A549 (cell line): ENCODE measurements at regions not wholly inside any gene's neighbourhood (a gene's known extent, or its start where the extent isn't known, plus 50 kb on each side); places are given as distances from the start of the nearest gene placed in this dataset.

Experiments used
- ATAC-seq, 2 experiments: fragments of 200-7000 bp in 1 of 2; fragments of >200 bp in 1 of 2; cut with Nextera tagmentation in 1 of 2; cut with Tn5 transposase in 1 of 2; 3 replicates each; pipeline versions ENCODE4 v1.8.0 to v1.9.1; 2018 to 2020; ENCODE audit warnings: mild to moderate bottlenecking in 1 of 2, moderate library complexity in 1 of 2
- CTCF ChIA-PET: fragments of 300-600 bp; sonication (Branson Sonifier 250); formaldehyde crosslinking; extraction: SDS; loops from one replicate; lab custom pipeline; 2021; ENCODE audit warnings: antibody characterized with exemption, inconsistent platforms; lab: Yijun Ruan, JAX
- POLR2A ChIA-PET: fragments of 350-600 bp; formaldehyde crosslinking; extraction: SDS; loops from one replicate; lab custom pipeline; 2021; ENCODE audit warnings: antibody characterized with exemption, inconsistent platforms; lab: Yijun Ruan, JAX
- DNase-seq, 2 experiments: peaks; one replicate each; pipeline versions ENCODE4 v3.0.0 to v3.0.0-alpha.2; 2011 to 2016; ENCODE audit warnings: low read depth in 1 of 2, low spot score in 1 of 2
- FAIRE-seq: peaks from 2 replicates; lab custom pipeline; 2011; peaks lifted over from hg19 to GRCh38; lab: Jason Lieb, UNC
- H3K27ac ChIP-seq, 2 experiments: fragments of >200 bp; sonication (Bioruptor Twin); formaldehyde crosslinking; 3 replicates each; pipeline ENCODE4 v1.5.1; 2016 to 2017
- H3K4me1 ChIP-seq: fragments of >200 bp; sonication (Bioruptor Twin); formaldehyde crosslinking; 3 replicates; pipeline ENCODE4 v1.6.1; 2016
- H3K4me2 ChIP-seq: fragments of >200 bp; sonication (Bioruptor Twin); formaldehyde crosslinking; 3 replicates; pipeline ENCODE4 v1.6.1; 2016
- H3K4me3 ChIP-seq: fragments of >200 bp; sonication (Bioruptor Twin); formaldehyde crosslinking; 3 replicates; pipeline ENCODE4 v1.5.1; 2016
- H3K9me3 ChIP-seq: fragments of >200 bp; sonication (Bioruptor Twin); formaldehyde crosslinking; 3 replicates; pipeline ENCODE4 v1.6.1; 2016
- ATOH8 ChIP-seq: fragments of 250-450 bp; sonication (Bioruptor Pico); IDR thresholded peaks from 2 replicates; pipeline ENCODE4 v1.5.0; 2020; ENCODE audit warnings: low read depth, mild to moderate bottlenecking, moderate library complexity
- CBX8 ChIP-seq: fragments of 200-600 bp; sonication (generic); IDR thresholded peaks from 2 replicates; pipeline ENCODE4 v1.6.1; 2016
- CHD2 ChIP-seq: fragments of 150-350 bp; IDR thresholded peaks from 2 replicates; pipeline ENCODE4 v1.6.1; 2014; ENCODE audit warnings: low read length; ENCODE audit not compliant: partially characterized antibody
- EHF ChIP-seq: fragments of 250-450 bp; sonication (Bioruptor Pico); IDR thresholded peaks from 2 replicates; pipeline ENCODE4 v1.5.0; 2020; ENCODE audit warnings: mild to moderate bottlenecking
- FOSB ChIP-seq: fragments of 250-450 bp; sonication (Bioruptor Pico); IDR thresholded peaks from 2 replicates; pipeline ENCODE4 v1.5.0; 2020; ENCODE audit warnings: mild to moderate bottlenecking, moderate library complexity
- FOSL2 ChIP-seq, 2 experiments: fragments of 450-650 bp in 1 of 2; fragments of >200 bp in 1 of 2; sonication (Bioruptor Twin) in 1 of 2; formaldehyde crosslinking; IDR thresholded peaks; 2 replicates each; pipeline versions ENCODE4 v1.5.0 to v1.6.1; 2016 to 2020; ENCODE audit warnings: mild to moderate bottlenecking in 1 of 2, moderate library complexity in 1 of 2
- FOXS1 ChIP-seq: fragments of 250-450 bp; sonication (Bioruptor Pico); IDR thresholded peaks from 2 replicates; pipeline ENCODE4 v1.5.0; 2020; ENCODE audit warnings: mild to moderate bottlenecking, moderate library complexity
- HEYL ChIP-seq: fragments of 250-450 bp; sonication (Bioruptor Pico); IDR thresholded peaks from 2 replicates; pipeline ENCODE4 v1.8.0; 2021; ENCODE audit warnings: mild to moderate bottlenecking, moderate library complexity
- HMGXB4 ChIP-seq: fragments of 250-450 bp; sonication (Bioruptor Pico); IDR thresholded peaks from 2 replicates; pipeline ENCODE4 v1.5.0; 2021; ENCODE audit warnings: mild to moderate bottlenecking, moderate library complexity, borderline replicate concordance
- HOXA7 ChIP-seq: fragments of 250-450 bp; sonication (Bioruptor Pico); IDR thresholded peaks from 2 replicates; pipeline ENCODE4 v1.5.0; 2020; ENCODE audit warnings: mild to moderate bottlenecking, moderate library complexity
- HOXB13 ChIP-seq: fragments of 250-450 bp; sonication (Bioruptor Pico); IDR thresholded peaks from 2 replicates; pipeline ENCODE4 v1.5.0; 2020; ENCODE audit warnings: low read depth, mild to moderate bottlenecking, moderate library complexity
- HOXB5 ChIP-seq: fragments of 250-450 bp; sonication (Bioruptor Pico); IDR thresholded peaks from 2 replicates; pipeline ENCODE4 v1.5.0; 2020; ENCODE audit warnings: mild to moderate bottlenecking, moderate library complexity
- KDM5A ChIP-seq: fragments of 200-600 bp; sonication (generic); IDR thresholded peaks from 2 replicates; pipeline ENCODE4 v1.6.1; 2016; ENCODE audit warnings: antibody characterized with exemption, mild to moderate bottlenecking
- MAZ ChIP-seq: fragments of 150-350 bp; IDR thresholded peaks from 2 replicates; pipeline ENCODE4 v1.6.1; 2014; ENCODE audit warnings: antibody characterized with exemption, low read depth, low read length, borderline replicate concordance
- PBX3 ChIP-seq: IDR thresholded peaks from 2 replicates; pipeline ENCODE4 v1.6.1; 2012
- PHF8 ChIP-seq: fragments of 200-600 bp; sonication (generic); IDR thresholded peaks from 2 replicates; pipeline ENCODE4 v1.6.1; 2016; ENCODE audit warnings: low read depth, mild to moderate bottlenecking, antibody characterized with exemption, moderate library complexity, borderline replicate concordance
- POLR2AphosphoS2 ChIP-seq: conservative IDR thresholded peaks from 2 replicates; pipeline ENCODE4 v1.6.1; 2012; ENCODE audit warnings: low read length, improper control_type of control experiment, inconsistent platforms
- RARB ChIP-seq: fragments of 250-450 bp; sonication (Bioruptor Pico); IDR thresholded peaks from 2 replicates; pipeline ENCODE4 v1.8.0; 2021; ENCODE audit warnings: mild to moderate bottlenecking, moderate library complexity
- RCOR1 ChIP-seq: fragments of 150-350 bp; IDR thresholded peaks from 2 replicates; pipeline ENCODE4 v1.6.1; 2014; ENCODE audit warnings: antibody characterized with exemption, low read length, low read depth
- SREBF2 ChIP-seq: fragments of 450-650 bp; IDR thresholded peaks from 2 replicates; pipeline ENCODE4 v1.6.1; 2014; ENCODE audit warnings: mild to moderate bottlenecking, moderate library complexity
- TFCP2L1 ChIP-seq: fragments of 250-450 bp; sonication (Bioruptor Pico); IDR thresholded peaks from 2 replicates; pipeline ENCODE4 v1.5.0; 2021; ENCODE audit warnings: mild to moderate bottlenecking
- USF2 ChIP-seq: fragments of 450-650 bp; IDR thresholded peaks from 2 replicates; pipeline ENCODE4 v1.6.1; 2014; ENCODE audit warnings: antibody characterized with exemption
- ZC3H11A ChIP-seq: fragments of 450-650 bp; IDR thresholded peaks from 2 replicates; pipeline ENCODE4 v1.6.1; 2014; ENCODE audit warnings: antibody characterized with exemption, mild to moderate bottlenecking
- ZFP36 ChIP-seq: fragments of 450-650 bp; IDR thresholded peaks from 2 replicates; pipeline ENCODE4 v1.6.1; 2014; ENCODE audit warnings: borderline replicate concordance; ENCODE audit not compliant: partially characterized antibody
- ZSCAN20 ChIP-seq: fragments of 250-450 bp; sonication (Bioruptor Pico); IDR thresholded peaks from 2 replicates; pipeline ENCODE4 v1.8.0; 2022; ENCODE audit warnings: mild to moderate bottlenecking, moderate library complexity
- WGBS: methylation state at CpG from one replicate; pipeline ENCODE4 v1.1.6; 2017; ENCODE audit errors: missing lambda C conversion rate; 5-methylcytosine and 5-hydroxymethylcytosine counted together
- TF ChIP-seq, protein P1 (sequence below): IDR thresholded peaks from 2 replicates; pipeline ENCODE4 v1.6.1; 2012
- TF ChIP-seq, protein P2 (sequence below): IDR thresholded peaks from 2 replicates; pipeline ENCODE4 v1.6.1; 2012; ENCODE audit warnings: low read depth, borderline replicate concordance

- H3K9me3 ChIP-seq = no peaks in the 10 kb centered on the region
- CTCF ChIA-PET = no interaction called here
- H3K27ac ChIP-seq = no peak overlapping the region
- 72% methylated on average over 2 of the region's 2 CpGs for whole genome bisulfite sequencing
- TF ChIP-seq FOSL2 (IDR thresholded peaks at IDR 0.05) = no peak
- no peak for TF ChIP-seq FOSL2 (CRISPR knock-in tag; IDR thresholded peaks at IDR 0.05)
- no peak for TF ChIP-seq FOSB
- TF ChIP-seq RARB (CRISPR knock-in tag) = no peak
- no peak for TF ChIP-seq POLR2AphosphoS2
- TF ChIP-seq ZFP36 = no peak
- no peak for TF ChIP-seq PBX3
- TF ChIP-seq CHD2 = no peak
- TF ChIP-seq ZSCAN20 (CRISPR knock-in tag) = no peak
- TF ChIP-seq MAZ = no peak
- no peak for TF ChIP-seq KDM5A
- no peak for TF ChIP-seq HEYL
- TF ChIP-seq PHF8 = no peak
- no peak for TF ChIP-seq FOXS1 (CRISPR knock-in tag)
- TF ChIP-seq, all 56 proteins: peak for 0
- H3K4me1 ChIP-seq = no peaks in the 10 kb centered on the region
- no peak overlapping the region for H3K4me3 ChIP-seq
- no peak for DNase-seq
- ATAC-seq = no peak
- POLR2A ChIA-PET = no interaction called here
- no peak overlapping the region for H3K4me2 ChIP-seq
- FAIRE-seq = no peak
Measured at GRCh38 chr9:2414465-2414864, 207.1 kb upstream of the VLDLR start.

- Histone ChIP-seq H3K9me3 (no peaks in the 10 kb centered on the region), H3K4me2 (no peak overlapping the region), H3K4me1 (no peaks in the 10 kb centered on the region), H3K27ac (no peak overlapping the region), H3K4me3 (no peak overlapping the region)
- CTCF ChIA-PET = no interaction called here
- TF ChIP-seq PHF8 (no peak), POLR2AphosphoS2 (no peak), HOXB5 (CRISPR knock-in tag) (no peak), HEYL (no peak), ZSCAN20 (CRISPR knock-in tag) (no peak), HMGXB4 (CRISPR knock-in tag) (no peak), RCOR1 (no peak), CHD2 (no peak), USF2 (no peak), ZC3H11A (no peak), EHF (CRISPR knock-in tag) (no peak), FOXS1 (CRISPR knock-in tag) (no peak), TFCP2L1 (no peak)
- DNase-seq (no peak), FAIRE-seq (no peak), ATAC-seq (no peak)
- 43% methylated on average over 6 of the region's 6 CpGs for WGBS
- POLR2A ChIA-PET = no interaction called here
Measured at GRCh38 chr9:2415326-2415725, 206.3 kb upstream of the VLDLR start.

DNA sequence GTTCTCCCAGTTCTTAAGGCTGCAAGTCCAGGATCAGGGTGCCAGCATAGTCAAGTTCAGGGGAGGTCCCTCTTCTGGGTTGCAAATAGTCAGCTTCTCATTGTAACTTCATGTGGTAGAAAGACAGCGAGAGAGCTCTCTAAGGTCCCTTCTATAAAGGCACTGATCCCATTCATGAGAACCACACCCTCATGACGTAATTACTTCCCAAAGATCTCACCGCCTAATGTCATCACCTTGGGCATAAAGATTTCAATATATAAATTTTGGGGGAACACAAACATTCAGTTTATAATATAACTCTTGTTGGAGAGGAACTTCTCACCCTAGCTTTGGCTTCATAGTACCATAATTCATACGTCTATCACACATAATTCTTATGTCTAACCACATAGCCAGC, 203.9 kb upstream of the VLDLR start:
- TF ChIP-seq, protein P1, sequence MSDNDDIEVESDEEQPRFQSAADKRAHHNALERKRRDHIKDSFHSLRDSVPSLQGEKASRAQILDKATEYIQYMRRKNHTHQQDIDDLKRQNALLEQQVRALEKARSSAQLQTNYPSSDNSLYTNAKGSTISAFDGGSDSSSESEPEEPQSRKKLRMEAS = no peak
- TF ChIP-seq FOSB = no peak
- TF ChIP-seq, protein P2, sequence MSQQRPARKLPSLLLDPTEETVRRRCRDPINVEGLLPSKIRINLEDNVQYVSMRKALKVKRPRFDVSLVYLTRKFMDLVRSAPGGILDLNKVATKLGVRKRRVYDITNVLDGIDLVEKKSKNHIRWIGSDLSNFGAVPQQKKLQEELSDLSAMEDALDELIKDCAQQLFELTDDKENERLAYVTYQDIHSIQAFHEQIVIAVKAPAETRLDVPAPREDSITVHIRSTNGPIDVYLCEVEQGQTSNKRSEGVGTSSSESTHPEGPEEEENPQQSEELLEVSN = no peak
- TF ChIP-seq SREBF2 = no peak
- no peak for TF ChIP-seq ATOH8
- TF ChIP-seq CHD2 = no peak
- TF ChIP-seq HOXB13 (CRISPR knock-in tag) = no peak
- TF ChIP-seq CBX8 = no peak
- no peak for TF ChIP-seq HOXA7
- TF ChIP-seq, all 56 proteins: peak for 0
- H3K4me1 ChIP-seq = no peaks in the 10 kb centered on the region
- DNase-seq (no peak), FAIRE-seq (no peak), ATAC-seq (no peak)
- H3K4me3 ChIP-seq = no peak overlapping the region
- ChIA-PET CTCF (interaction anchor here (0.6 kb wide), 1 partner anchor 97 kb away, joined by 3 read pairs; no protein-coding TSS in a partner anchor), POLR2A (no interaction called here)
- WGBS = 23% methylated on average over 4 of the region's 4 CpGs
- H3K27ac ChIP-seq = no peak overlapping the region
- no peaks in the 10 kb centered on the region for H3K9me3 ChIP-seq
- H3K4me2 ChIP-seq = no peak overlapping the region
